ENCODE measurements at regions not wholly inside any gene's neighbourhood (a gene's known extent, or its start where the extent isn't known, plus 50 kb on each side); places are given as distances from the start of the nearest gene placed in this dataset.

DNA sequence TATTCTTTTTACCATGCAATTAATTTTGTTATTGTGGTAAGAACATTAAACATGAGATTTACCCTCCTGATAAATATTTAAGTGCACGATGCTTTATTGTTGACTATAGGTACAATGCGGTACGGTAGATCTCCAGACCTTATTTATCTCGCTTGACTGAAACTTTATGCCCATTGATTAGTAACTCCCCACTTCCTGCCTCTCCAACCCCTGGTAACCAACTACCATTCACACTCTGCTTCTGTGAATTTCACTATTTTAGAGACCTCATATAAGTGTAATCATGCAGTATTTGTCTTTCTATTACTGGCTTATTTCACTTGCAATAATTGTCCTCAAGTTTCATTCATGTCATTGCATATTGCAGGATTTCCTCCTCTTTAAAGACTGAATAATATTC, 195.7 kb upstream of the ID2 start:
- H3K9me3 Mint-ChIP-seq (ENCODE audit: low read depth), result no peaks in the 10 kb centered on the region
- H3K27ac Mint-ChIP-seq, result peak overlapping the region; percentile 81
- peak overlapping the region; percentile 31 for H3K4me3 Mint-ChIP-seq
- peaks cover 46% of the 10 kb centered on the region for H3K4me1 Mint-ChIP-seq (ENCODE audit: low read depth)
- H3K27me3 Mint-ChIP-seq, result no peaks in the 10 kb centered on the region
- H3K36me3 Mint-ChIP-seq, result peaks cover 2% of the 10 kb centered on the region

GRCh38 chr2:8487461-8487932, 194.4 kb upstream of the ID2 start:
- Mint-ChIP-seq H3K4me3 (peak overlapping the region; percentile 84), H3K36me3 (peaks cover 2% of the 10 kb centered on the region), H3K4me1 (ENCODE audit: low read depth) (peaks cover 32% of the 10 kb centered on the region), H3K9me3 (ENCODE audit: low read depth) (no peaks in the 10 kb centered on the region), H3K27me3 (no peaks in the 10 kb centered on the region), H3K27ac (peak overlapping the region; percentile 78)

GRCh38 chr2:8488001-8488738, 193.7 kb upstream of the ID2 start:
- H3K4me3 Mint-ChIP-seq, result peak overlapping the region; percentile 84
- H3K4me1 Mint-ChIP-seq (ENCODE audit: low read depth), result peaks cover 28% of the 10 kb centered on the region
- H3K36me3 Mint-ChIP-seq, result peaks cover 2% of the 10 kb centered on the region
- peak overlapping the region; percentile 78 for H3K27ac Mint-ChIP-seq
- no peaks in the 10 kb centered on the region for H3K9me3 Mint-ChIP-seq (ENCODE audit: low read depth)
- no peaks in the 10 kb centered on the region for H3K27me3 Mint-ChIP-seq

DNA sequence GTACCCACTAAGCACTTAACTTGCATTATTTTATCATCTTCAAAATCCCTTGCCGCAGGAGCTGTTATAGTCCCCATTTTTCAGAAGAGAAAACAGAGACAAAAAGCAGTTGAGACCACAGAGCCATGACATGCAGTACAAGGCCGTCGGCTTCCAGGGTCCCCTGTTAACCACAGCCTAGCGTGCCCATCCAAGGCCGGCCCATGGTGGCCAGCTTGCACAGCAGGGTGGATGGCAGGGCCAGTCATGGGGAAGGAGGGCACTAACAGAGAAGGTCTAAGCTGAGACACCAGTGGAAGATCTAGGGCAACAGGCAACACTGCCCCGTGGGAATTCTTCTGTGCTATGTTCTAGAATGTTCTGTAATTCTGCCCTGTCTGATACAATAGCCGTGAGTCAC, 192.6 kb upstream of the ID2 start:
- Mint-ChIP-seq H3K9me3 (ENCODE audit: low read depth) (no peaks in the 10 kb centered on the region), H3K27ac (no peak overlapping the region)

DNA sequence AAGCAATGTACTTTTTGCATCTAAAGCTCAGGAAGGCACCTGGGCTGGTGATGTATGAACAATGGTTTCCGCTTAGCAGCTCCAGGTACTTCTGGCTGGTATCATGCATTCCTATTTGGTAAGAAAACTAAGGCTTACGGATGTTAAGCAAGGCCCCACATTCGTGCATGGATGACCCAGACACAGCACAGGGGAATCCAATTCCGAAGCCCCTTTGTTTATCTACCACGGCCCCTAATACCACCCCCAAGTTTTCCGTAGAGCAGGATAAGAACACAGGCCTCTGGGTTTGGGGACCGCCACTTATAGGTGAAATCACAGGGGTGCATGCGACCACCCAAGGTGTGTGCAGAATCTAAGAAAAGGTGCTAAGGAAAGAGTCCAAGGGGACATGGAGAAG, 192.1 kb upstream of the ID2 start:
- Mint-ChIP-seq H3K27me3 (no peaks in the 10 kb centered on the region), H3K9me3 (ENCODE audit: low read depth) (no peaks in the 10 kb centered on the region), H3K27ac (no peak overlapping the region), H3K36me3 (peaks cover 2% of the 10 kb centered on the region), H3K4me3 (no peak overlapping the region), H3K4me1 (ENCODE audit: low read depth) (peaks cover 28% of the 10 kb centered on the region)

More for the DNA sequence above, 192.6 kb upstream of the ID2 start:
- no peak overlapping the region for H3K4me3 Mint-ChIP-seq
- H3K4me1 Mint-ChIP-seq (ENCODE audit: low read depth), result peaks cover 28% of the 10 kb centered on the region
- H3K27me3 Mint-ChIP-seq, result no peaks in the 10 kb centered on the region
- peaks cover 2% of the 10 kb centered on the region for H3K36me3 Mint-ChIP-seq

DNA sequence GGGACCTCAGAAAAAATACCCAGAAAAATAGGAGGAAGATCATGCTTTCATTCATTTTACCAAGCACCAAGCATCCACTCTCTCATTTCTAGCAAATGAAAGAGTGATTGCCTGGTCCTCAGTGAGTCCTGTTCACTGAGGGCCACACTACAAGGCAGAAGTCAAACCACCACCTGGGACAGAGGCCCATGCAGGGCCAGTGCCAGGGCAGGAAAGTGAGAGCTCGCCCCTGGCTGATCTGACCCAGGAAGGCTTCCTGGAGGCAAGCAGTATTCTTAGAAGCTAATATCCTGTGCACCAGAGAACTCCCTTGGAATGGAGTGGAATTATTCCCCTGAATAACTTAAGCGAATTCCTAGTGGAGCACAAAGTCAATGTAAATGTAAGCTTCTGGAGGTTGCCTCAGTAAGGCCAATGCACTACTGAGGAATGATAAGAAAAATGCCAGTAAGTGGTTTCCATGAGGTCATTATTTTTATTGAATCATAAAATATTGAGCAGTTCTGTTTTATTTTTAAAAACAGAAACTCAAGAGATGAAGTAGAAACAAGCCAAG, 191.6 kb upstream of the ID2 start:
- Mint-ChIP-seq H3K9me3 (ENCODE audit: low read depth) (no peaks in the 10 kb centered on the region), H3K27ac (no peak overlapping the region), H3K36me3 (peaks cover 2% of the 10 kb centered on the region), H3K27me3 (no peaks in the 10 kb centered on the region), H3K4me3 (no peak overlapping the region), H3K4me1 (ENCODE audit: low read depth) (peaks cover 28% of the 10 kb centered on the region)

- H3K27ac Mint-ChIP-seq, result no peak overlapping the region
- peaks cover 21% of the 10 kb centered on the region for H3K4me1 Mint-ChIP-seq (ENCODE audit: low read depth)
- H3K36me3 Mint-ChIP-seq, result peaks cover under 1% of the 10 kb centered on the region
- H3K27me3 Mint-ChIP-seq, result no peaks in the 10 kb centered on the region
- no peaks in the 10 kb centered on the region for H3K9me3 Mint-ChIP-seq (ENCODE audit: low read depth)
- H3K4me3 Mint-ChIP-seq, result no peak overlapping the region
Observed at GRCh38 chr2:8491296-8492027, 190.4 kb upstream of the ID2 start.

DNA sequence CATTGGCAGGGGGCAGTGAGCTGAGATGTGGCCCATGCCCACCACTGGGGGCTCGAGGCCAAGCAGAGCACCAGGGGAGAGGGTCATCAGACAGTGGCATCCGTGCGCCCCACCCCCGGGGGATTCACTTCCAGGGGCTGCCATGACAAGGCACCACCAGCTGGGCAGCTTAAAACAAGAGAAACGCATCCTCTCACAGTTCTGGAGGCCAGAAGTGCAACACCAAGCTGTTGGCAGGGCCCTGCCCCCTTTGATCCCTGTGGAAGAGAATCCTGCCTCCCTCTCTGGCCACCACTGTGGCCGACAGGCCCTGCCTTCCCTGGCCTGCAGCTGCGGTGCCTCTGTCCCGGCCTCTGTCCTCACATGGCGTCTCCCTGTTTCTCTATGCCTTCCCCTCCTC, 187.7 kb upstream of the ID2 start:
- Mint-ChIP-seq H3K36me3 (no peaks in the 10 kb centered on the region), H3K27ac (no peak overlapping the region), H3K9me3 (ENCODE audit: low read depth) (no peaks in the 10 kb centered on the region), H3K27me3 (no peaks in the 10 kb centered on the region), H3K4me1 (ENCODE audit: low read depth) (no peaks in the 10 kb centered on the region), H3K4me3 (no peak overlapping the region)

DNA sequence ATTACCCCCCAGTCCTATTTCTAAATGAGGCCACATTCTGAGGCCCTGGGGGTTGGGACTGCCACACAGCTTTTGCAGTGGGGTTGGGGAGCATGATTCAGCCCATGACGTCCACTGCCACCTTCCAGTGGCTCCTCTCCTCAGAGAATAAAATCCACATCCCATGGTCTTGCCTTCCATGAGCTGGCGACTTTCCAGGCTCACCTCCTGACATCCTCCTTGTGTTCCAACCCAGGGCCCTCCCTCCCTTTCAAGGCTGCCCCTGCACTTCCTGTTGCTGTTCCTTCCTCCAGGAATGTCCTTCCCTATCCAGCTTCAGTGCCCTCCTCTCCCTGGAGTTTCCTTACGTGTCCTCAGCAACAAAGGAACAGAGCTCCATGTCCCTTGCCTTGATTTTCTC, 187.3 kb upstream of the ID2 start:
- Mint-ChIP-seq H3K9me3 (ENCODE audit: low read depth) (no peaks in the 10 kb centered on the region), H3K27me3 (no peaks in the 10 kb centered on the region), H3K27ac (no peak overlapping the region), H3K4me1 (ENCODE audit: low read depth) (no peaks in the 10 kb centered on the region), H3K36me3 (no peaks in the 10 kb centered on the region), H3K4me3 (no peak overlapping the region)

DNA sequence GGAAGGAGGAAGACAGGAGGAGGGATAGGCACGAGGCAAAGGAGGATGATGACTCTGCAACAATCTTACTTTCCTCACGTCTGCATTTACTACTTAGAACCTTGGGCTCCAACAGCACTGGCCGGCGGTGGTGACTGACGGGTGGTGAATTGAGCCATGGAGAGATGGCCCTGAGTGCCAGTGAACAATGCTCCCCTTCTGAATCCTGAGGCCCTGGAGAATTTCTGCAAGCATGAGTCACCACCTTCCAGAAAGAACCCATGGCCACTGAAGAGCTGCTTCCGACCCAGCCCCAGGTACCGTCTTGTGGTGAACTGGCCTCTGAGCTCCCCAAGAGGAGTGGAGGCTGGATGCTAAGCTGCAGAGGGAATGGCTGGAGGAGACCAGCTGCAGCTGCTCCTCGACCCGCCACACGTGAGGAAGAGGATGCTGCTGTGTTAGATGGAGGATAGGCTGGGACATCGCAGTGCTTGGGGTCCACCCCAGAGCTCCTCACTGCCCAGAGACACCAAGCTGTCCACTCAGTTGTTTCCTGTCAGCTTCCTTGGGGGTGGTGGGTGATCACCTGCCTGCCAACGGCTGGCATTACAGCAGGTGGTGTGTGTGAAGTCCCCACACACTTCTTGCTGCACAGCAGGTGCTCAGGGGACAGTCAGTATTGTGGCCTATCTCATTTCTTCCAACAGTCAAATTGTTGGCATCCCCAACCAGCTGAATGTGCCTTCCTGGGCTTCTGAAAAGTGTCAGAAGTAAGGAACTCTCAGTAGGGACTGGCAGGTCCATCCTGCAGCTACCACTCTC, 186.5 kb upstream of the ID2 start:
- Mint-ChIP-seq H3K27me3 (no peaks in the 10 kb centered on the region), H3K27ac (no peak overlapping the region), H3K4me3 (no peak overlapping the region), H3K36me3 (no peaks in the 10 kb centered on the region), H3K4me1 (ENCODE audit: low read depth) (no peaks in the 10 kb centered on the region), H3K9me3 (ENCODE audit: low read depth) (no peaks in the 10 kb centered on the region)

- no peak overlapping the region for H3K4me3 Mint-ChIP-seq
Observed at GRCh38 chr2:8496079-8496478, 185.8 kb upstream of the ID2 start.

GRCh38 chr2:8496617-8497016, 185.2 kb upstream of the ID2 start:
- Mint-ChIP-seq H3K36me3 (no peaks in the 10 kb centered on the region), H3K27ac (no peak overlapping the region), H3K4me1 (ENCODE audit: low read depth) (no peaks in the 10 kb centered on the region), H3K27me3 (no peaks in the 10 kb centered on the region), H3K4me3 (no peak overlapping the region), H3K9me3 (ENCODE audit: low read depth) (no peaks in the 10 kb centered on the region)

More at GRCh38 chr2:8496079-8496478, 185.8 kb upstream of the ID2 start:
- no peaks in the 10 kb centered on the region for H3K9me3 Mint-ChIP-seq (ENCODE audit: low read depth)
- H3K27me3 Mint-ChIP-seq, result no peaks in the 10 kb centered on the region
- H3K4me1 Mint-ChIP-seq (ENCODE audit: low read depth), result no peaks in the 10 kb centered on the region
- no peak overlapping the region for H3K27ac Mint-ChIP-seq
- no peaks in the 10 kb centered on the region for H3K36me3 Mint-ChIP-seq

GRCh38 chr2:8498994-8499393, 182.9 kb upstream of the ID2 start:
- Mint-ChIP-seq H3K4me3 (no peak overlapping the region), H3K4me1 (ENCODE audit: low read depth) (no peaks in the 10 kb centered on the region), H3K27me3 (peaks cover 2% of the 10 kb centered on the region), H3K27ac (no peak overlapping the region), H3K36me3 (no peaks in the 10 kb centered on the region), H3K9me3 (ENCODE audit: low read depth) (no peaks in the 10 kb centered on the region)

DNA sequence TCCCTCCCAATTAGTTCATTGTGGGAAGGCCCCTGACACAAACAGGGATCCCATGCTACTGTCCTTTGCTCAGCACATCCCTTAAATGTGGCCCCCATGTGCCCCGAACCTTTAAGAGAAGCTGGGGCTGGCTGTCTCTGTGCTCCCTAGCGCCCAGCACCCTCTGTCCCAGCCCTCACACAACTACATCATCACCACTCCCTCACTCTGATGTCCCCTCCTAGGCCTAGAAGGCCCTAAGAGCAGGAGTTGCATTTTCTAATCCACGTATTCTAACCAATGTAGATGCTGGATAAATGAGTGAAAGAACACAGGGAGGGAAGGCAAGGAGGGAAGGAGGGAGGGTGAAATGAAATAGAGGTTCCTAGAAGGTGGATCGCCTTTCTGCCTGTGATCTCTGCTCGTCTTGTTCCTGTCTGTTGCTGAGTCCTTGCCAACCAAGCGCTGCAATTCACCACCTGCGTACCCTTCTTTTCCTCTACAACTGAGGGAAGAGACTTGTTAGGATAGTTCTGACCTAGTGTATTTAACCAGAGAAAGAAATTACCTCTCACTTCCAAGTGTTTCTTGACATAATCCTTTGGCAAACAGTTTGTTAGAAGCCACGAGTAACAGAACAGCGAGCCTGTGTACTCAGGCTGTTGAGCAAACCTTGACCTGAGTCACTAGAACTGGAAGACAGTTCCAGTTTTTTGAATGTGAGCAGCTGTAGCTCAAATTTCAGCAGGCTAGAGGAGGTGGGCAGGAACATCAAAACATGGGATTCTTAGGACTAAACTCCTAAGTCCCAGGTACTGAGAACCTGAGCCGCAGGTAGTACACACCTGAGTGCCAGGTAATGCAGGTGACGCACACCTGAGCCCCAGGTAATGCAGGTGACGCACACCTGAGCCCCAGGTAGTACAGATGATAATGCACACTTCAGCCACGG, 181.5 kb upstream of the ID2 start:
- Mint-ChIP-seq H3K27ac (peak overlapping the region; percentile 58), H3K27me3 (peaks cover 2% of the 10 kb centered on the region), H3K9me3 (ENCODE audit: low read depth) (no peaks in the 10 kb centered on the region), H3K4me3 (no peak overlapping the region), H3K4me1 (ENCODE audit: low read depth) (no peaks in the 10 kb centered on the region), H3K36me3 (no peaks in the 10 kb centered on the region)
